Tibial nerve (tissue), 4 donors: ENCODE measurements at regions not wholly inside any gene's neighbourhood (a gene's known extent, or its start where the extent isn't known, plus 50 kb on each side); places are given as distances from the start of the nearest gene placed in this dataset. TPM values are rescaled to one million over a fixed set of nuclear protein-coding genes. Genes with fewer than 3 reads are reported as not detected.
A peak's percentile ranks its signal among the peaks of the same experiment; 100 is the strongest.

ENCODE experiments used
- DNase-seq, 2 donors: peaks; one replicate each; pipeline ENCODE4 v3.0.0-alpha.2; 2019; ENCODE audit warnings: low spot score in 2 of 2
- H3K27ac ChIP-seq, 4 donors: fragments of 200-600 bp; sonication (generic) in 3 of 4; one replicate each; pipeline ENCODE4 v1.5.1; 2017 to 2019; ENCODE audit warnings: mild to moderate bottlenecking in 1 of 4
- H3K27me3 ChIP-seq, 2 donors: fragments of 200-600 bp; sonication (generic) in 1 of 2; one replicate each; pipeline versions ENCODE4 v1.5.1 to v1.6.0; 2017 to 2019
- H3K36me3 ChIP-seq, 3 donors: fragments of 200-600 bp; sonication (generic); one replicate each; pipeline ENCODE4 v1.5.1; 2018 to 2019
- H3K4me1 ChIP-seq, 4 donors: fragments of 200-600 bp; sonication (generic) in 3 of 4; one replicate each; pipeline ENCODE4 v1.5.1; 2017 to 2019
- H3K4me3 ChIP-seq, 4 donors: fragments of 200-600 bp; sonication (generic) in 3 of 4; one replicate each; pipeline ENCODE4 v1.5.1; 2017 to 2019; ENCODE audit warnings: mild to moderate bottlenecking in 1 of 4, moderate library complexity in 1 of 4
- H3K9me3 ChIP-seq, 4 donors: fragments of 200-600 bp; sonication (generic) in 3 of 4; one replicate each; pipeline ENCODE4 v1.5.1; 2017 to 2019
- CTCF ChIP-seq, 5 experiments: fragments of 200-600 bp in 3 of 5; fragments of 450-650 bp in 2 of 5; sonication (generic) in 3 of 5; IDR thresholded peaks; one replicate each; pipeline ENCODE4 v1.5.1; 2016 to 2019; ENCODE audit warnings: antibody characterized with exemption in 5 of 5, mild to moderate bottlenecking in 3 of 5, moderate library complexity in 2 of 5
- EP300 ChIP-seq, 2 donors: sonication (generic); formaldehyde crosslinking; IDR thresholded peaks; one replicate each; pipeline ENCODE4 v1.6.1; 2017; ENCODE audit warnings: antibody characterized with exemption in 2 of 2, mild to moderate bottlenecking in 1 of 2
- POLR2A ChIP-seq, 2 donors: fragments of 450-650 bp; IDR thresholded peaks; one replicate each; pipeline ENCODE4 v1.6.1; 2017; ENCODE audit warnings: antibody characterized with exemption in 2 of 2, mild to moderate bottlenecking in 2 of 2, moderate library complexity in 2 of 2
- WGBS, 2 donors: methylation state at CpG; one replicate each; pipeline ENCODE4 v1.1.5; 2018; 5-methylcytosine and 5-hydroxymethylcytosine counted together
- small RNA-seq: library from RNA; depleted of rRNA; stranded (forward); fragments of <200 nt; gene quantifications from one replicate; pipeline ENCODE3, GENCODE V24; 2016

- no peaks in the 10 kb centered on the region for H3K4me1 ChIP-seq
- no peak overlapping the region for H3K27ac ChIP-seq
- H3K4me3 ChIP-seq = no peak overlapping the region
- no peaks in the 10 kb centered on the region for H3K27me3 ChIP-seq
- WGBS, 2 donors = 77% methylated on average over 17 of the region's 17 CpGs
- H3K36me3 ChIP-seq = no peaks in the 10 kb centered on the region
- no peak for DNase-seq
- TF ChIP-seq EP300 (IDR thresholded peaks at IDR 0.05) (no peak), CTCF (IDR thresholded peaks at IDR 0.05) (no peak), POLR2A (IDR thresholded peaks at IDR 0.05) (no peak)
- peaks cover 0 to 8% (median 0%) of the 10 kb centered on the region in 4 donors for H3K9me3 ChIP-seq
These were observed 878.0 kb downstream of the KCNJ18 start for GRCh38 chr17:22570144-22570845.

DNA sequence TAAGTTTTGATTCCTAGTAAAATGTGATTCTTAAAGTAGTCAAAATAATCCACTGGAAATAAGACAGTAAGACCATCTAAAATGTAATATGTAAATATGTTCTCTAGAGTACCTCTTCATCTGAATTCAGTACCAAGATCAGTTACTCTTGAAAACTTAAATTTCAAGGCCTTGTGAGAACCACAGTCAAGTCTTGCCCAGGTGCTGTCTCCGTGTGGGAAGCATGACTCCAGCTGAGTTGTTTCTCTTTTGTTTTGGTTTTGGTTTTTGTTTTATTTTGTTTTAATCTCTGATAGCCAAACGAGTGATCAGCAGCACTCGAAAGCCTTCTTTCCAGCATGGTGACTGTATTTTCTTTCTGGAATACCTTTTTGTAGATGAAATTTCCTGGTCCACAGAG, 907.0 kb downstream of the KCNJ18 start:
- H3K4me3 ChIP-seq = no peak overlapping the region
- 52 to 54% methylated on average over 3 of the region's 3 CpGs for WGBS, 2 donors
- H3K27me3 ChIP-seq = no peaks in the 10 kb centered on the region
- H3K4me1 ChIP-seq = no peaks in the 10 kb centered on the region
- TF ChIP-seq POLR2A (IDR thresholded peaks at IDR 0.05) (no peak), CTCF (IDR thresholded peaks at IDR 0.05) (no peak), EP300 (IDR thresholded peaks at IDR 0.05) (no peak)
- H3K27ac ChIP-seq = no peak overlapping the region
- no peaks in the 10 kb centered on the region for H3K36me3 ChIP-seq
- H3K9me3 ChIP-seq = no peaks in the 10 kb centered on the region
- no peak for DNase-seq

GRCh38 chr17:22600644-22601298, 908.4 kb downstream of the KCNJ18 start:
- WGBS, 2 donors = 50 to 64% methylated on average over 2 of the region's 2 CpGs
- no peaks in the 10 kb centered on the region for H3K27me3 ChIP-seq
- H3K4me3 ChIP-seq = no peak overlapping the region
- H3K27ac ChIP-seq = no peak overlapping the region
- H3K4me1 ChIP-seq = no peaks in the 10 kb centered on the region
- TF ChIP-seq EP300 (IDR thresholded peaks at IDR 0.05) (no peak), POLR2A (IDR thresholded peaks at IDR 0.05) (no peak), CTCF (IDR thresholded peaks at IDR 0.05) (peak in 1 of 5 experiments; percentile 17)
- no peak for DNase-seq
- H3K36me3 ChIP-seq = no peaks in the 10 kb centered on the region
- H3K9me3 ChIP-seq = no peaks in the 10 kb centered on the region

Small RNAs in the stretch of these regions (small RNA-seq; reads per million reads assigned to genes)
- gene ABBA01006766.1 = not detected
- not detected for gene NMTRS-TGA3-1
